ENCODE measurements at regions not wholly inside any gene's neighbourhood (a gene's known extent, or its start where the extent isn't known, plus 50 kb on each side); places are given as distances from the start of the nearest gene placed in this dataset.

DNA sequence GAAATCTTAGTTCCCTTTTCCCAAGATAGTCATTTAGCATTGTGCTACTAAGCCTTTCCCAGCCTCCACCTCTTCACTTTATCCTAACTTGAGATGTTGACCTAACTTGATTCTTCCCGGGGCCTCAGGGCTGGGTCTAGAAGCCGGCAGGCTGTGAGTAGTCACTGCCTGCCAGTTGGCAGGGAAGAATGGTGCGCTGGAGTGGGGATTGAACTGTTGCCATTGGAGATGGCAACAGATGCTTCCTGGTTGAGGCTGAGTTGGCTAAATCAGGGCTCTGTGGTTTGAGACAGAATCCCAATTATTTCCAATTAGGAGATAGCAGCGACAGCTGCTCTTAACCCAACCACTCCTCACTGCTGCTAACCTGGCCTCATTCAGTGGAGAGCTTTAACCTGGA is 343.1 kb downstream of the BRINP1 start:
- TF ChIP-seq, protein P1, sequence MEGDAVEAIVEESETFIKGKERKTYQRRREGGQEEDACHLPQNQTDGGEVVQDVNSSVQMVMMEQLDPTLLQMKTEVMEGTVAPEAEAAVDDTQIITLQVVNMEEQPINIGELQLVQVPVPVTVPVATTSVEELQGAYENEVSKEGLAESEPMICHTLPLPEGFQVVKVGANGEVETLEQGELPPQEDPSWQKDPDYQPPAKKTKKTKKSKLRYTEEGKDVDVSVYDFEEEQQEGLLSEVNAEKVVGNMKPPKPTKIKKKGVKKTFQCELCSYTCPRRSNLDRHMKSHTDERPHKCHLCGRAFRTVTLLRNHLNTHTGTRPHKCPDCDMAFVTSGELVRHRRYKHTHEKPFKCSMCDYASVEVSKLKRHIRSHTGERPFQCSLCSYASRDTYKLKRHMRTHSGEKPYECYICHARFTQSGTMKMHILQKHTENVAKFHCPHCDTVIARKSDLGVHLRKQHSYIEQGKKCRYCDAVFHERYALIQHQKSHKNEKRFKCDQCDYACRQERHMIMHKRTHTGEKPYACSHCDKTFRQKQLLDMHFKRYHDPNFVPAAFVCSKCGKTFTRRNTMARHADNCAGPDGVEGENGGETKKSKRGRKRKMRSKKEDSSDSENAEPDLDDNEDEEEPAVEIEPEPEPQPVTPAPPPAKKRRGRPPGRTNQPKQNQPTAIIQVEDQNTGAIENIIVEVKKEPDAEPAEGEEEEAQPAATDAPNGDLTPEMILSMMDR (IDR thresholded peaks at IDR 0.05; ENCODE audit: low read depth, low read length), result no peak
- Histone ChIP-seq H3K27ac (ENCODE audit: low read depth, low read length) (no peak overlapping the region), H3K4me3 (ENCODE audit: low read depth, low read length) (no peak overlapping the region), H3K9me3 (ENCODE audit: control insufficient read depth, insufficient read depth, low read length) (peaks cover 7% of the 10 kb centered on the region; the same call in 1 of the 2 replicates), H3K27me3 (ENCODE audit: control insufficient read depth, insufficient read depth, low read length) (no peaks in the 10 kb centered on the region)
- POLR2A ChIA-PET, result no interaction called here
- DNase-seq (ENCODE audit: low read depth, low spot score), result no peak
- CTCF ChIA-PET, result no interaction called here

DNA sequence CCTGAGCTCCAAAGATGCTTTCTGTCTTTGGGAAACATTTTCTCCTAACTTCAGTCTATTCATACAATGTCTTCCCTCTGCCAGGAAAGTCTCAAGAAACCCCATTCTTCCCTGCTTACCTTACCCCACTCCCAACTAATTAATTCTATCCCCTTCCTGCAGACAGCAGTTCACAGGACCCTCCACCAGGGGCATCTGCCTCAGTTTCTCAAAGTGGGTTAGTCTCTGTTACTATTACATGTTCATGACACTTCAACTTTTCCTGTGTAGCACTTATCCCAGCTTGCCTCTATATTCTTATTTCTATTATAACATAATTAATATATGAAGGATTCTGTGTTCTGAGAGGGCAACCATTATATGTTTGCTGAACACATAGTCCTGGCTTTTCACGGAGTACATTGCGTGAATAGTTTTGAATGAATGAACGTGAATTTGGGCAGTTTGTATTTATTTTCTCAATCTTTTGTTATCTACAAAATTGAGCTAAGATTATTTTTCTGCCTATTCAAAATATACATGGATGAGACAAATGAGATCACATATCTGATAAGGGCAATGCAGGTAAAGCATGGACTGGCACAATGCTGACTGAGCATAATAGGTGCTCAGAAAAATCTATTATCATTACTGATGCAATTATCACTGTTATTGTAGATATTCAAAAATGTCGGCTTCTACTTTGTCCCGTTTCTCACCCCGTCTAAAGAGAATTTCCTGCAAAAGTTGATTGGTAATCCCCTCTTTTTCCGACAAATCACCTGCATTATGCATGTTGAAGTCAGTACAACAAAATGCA is 341.1 kb downstream of the BRINP1 start:
- CTCF ChIA-PET, result no interaction called here
- Histone ChIP-seq H3K4me3 (ENCODE audit: low read depth, low read length) (no peak overlapping the region), H3K9me3 (ENCODE audit: control insufficient read depth, insufficient read depth, low read length) (peaks cover 12% of the 10 kb centered on the region), H3K27me3 (ENCODE audit: control insufficient read depth, insufficient read depth, low read length) (no peaks in the 10 kb centered on the region), H3K27ac (ENCODE audit: low read depth, low read length) (no peak overlapping the region)
- TF ChIP-seq, protein P1 (IDR thresholded peaks at IDR 0.05; ENCODE audit: low read depth, low read length), result no peak
- POLR2A ChIA-PET, result no interaction called here
- DNase-seq (ENCODE audit: low read depth, low spot score), result no peak

DNA sequence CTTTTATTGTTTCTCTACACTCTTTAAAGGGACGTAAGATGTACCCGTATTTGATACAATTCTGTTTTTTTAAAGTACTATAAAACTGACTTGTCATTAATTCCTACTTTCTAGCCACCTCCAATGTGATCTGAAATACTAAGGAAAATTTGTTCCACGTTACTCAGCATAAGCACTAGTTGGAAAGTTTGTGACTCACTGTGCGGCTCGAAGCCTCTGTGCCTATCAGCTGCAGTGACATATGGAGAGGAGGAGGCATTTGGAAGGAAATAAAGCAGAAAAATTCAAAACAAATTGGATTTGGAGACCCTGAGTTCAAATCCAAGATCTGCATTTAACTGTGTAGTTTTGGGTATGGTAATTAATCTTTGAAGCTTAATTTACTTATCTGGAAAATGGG is 339.3 kb downstream of the BRINP1 start:
- TF ChIP-seq, protein P1 (IDR thresholded peaks at IDR 0.05; ENCODE audit: low read depth, low read length), result no peak
- ChIA-PET CTCF (no interaction called here), POLR2A (no interaction called here)
- Histone ChIP-seq H3K27me3 (ENCODE audit: control insufficient read depth, insufficient read depth, low read length) (no peaks in the 10 kb centered on the region), H3K27ac (ENCODE audit: low read depth, low read length) (no peak overlapping the region), H3K4me3 (ENCODE audit: low read depth, low read length) (no peak overlapping the region), H3K9me3 (ENCODE audit: control insufficient read depth, insufficient read depth, low read length) (peaks cover 12% of the 10 kb centered on the region)
- no peak for DNase-seq (ENCODE audit: low read depth, low spot score)

DNA sequence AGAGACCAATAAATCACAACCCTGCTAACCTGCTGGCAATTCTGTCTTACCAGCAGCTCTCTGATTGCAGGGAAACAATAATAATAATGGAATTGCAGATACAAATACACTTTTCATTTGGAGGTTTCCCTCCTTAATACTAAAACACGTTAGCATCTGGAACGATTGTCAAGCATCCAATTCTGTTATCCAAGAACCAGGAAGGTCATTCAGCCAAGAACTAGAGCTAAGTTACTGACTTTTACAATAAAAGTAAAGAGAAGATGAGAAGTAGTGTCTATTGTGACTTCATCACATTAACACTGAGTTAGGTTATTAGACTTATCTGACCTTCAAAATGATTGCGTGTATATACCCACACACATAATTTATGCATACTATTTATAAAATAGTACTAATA is 335.6 kb downstream of the BRINP1 start:
- no peak overlapping the region for H3K4me3 ChIP-seq (ENCODE audit: low read depth, low read length)
- POLR2A ChIA-PET, result no interaction called here
- H3K9me3 ChIP-seq (ENCODE audit: control insufficient read depth, insufficient read depth, low read length), result peaks cover 8% of the 10 kb centered on the region
- TF ChIP-seq, protein P1 (IDR thresholded peaks at IDR 0.05; ENCODE audit: low read depth, low read length), result no peak
- no peaks in the 10 kb centered on the region for H3K27me3 ChIP-seq (ENCODE audit: control insufficient read depth, insufficient read depth, low read length)
- no peak overlapping the region for H3K27ac ChIP-seq (ENCODE audit: low read depth, low read length)
- DNase-seq (ENCODE audit: low read depth, low spot score), result no peak
- CTCF ChIA-PET, result no interaction called here

DNA sequence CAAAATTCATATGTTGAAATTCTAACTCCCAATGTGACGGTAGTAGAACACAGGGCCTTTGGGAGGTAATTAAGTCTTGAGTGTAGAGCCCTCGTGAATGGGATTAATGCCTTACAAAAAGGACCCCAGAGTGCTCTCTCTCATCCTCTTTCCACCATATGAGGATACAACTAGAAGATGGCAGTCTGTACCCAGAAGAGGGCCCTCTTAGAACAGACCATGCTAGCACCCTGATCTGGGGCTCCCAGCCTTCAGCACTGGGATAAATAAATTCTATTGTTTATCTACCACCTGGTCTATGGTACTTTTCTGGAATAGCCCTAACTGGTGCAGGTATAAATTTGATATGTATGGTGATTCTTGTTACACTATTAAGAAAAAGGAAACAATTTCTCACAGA is 332.3 kb downstream of the BRINP1 start:
- TF ChIP-seq, protein P1 (IDR thresholded peaks at IDR 0.05; ENCODE audit: low read depth, low read length), result no peak
- CTCF ChIA-PET, result no interaction called here

More for the DNA sequence above, 332.3 kb downstream of the BRINP1 start:
- Histone ChIP-seq H3K4me3 (ENCODE audit: low read depth, low read length) (no peak overlapping the region), H3K27me3 (ENCODE audit: control insufficient read depth, insufficient read depth, low read length) (no peaks in the 10 kb centered on the region), H3K27ac (ENCODE audit: low read depth, low read length) (no peak overlapping the region), H3K9me3 (ENCODE audit: control insufficient read depth, insufficient read depth, low read length) (peaks cover 7% of the 10 kb centered on the region)
- no peak for DNase-seq (ENCODE audit: low read depth, low spot score)
- POLR2A ChIA-PET, result no interaction called here
